IMR-90 (cell line): ENCODE measurements at regions not wholly inside any gene's neighbourhood (a gene's known extent, or its start where the extent isn't known, plus 50 kb on each side); places are given as distances from the start of the nearest gene placed in this dataset.
"Not testable (repeated sequence)": the region's sequence is repeated elsewhere in the genome, so short reads cannot be mapped to it uniquely, and the experiment has no call there.

ENCODE experiments used
- ATAC-seq: fragments of 200-7000 bp; cut with Tn5 transposase; 2 replicates; pipeline ENCODE4 v1.9.1; 2020; ENCODE audit warnings: low read depth, mild to moderate bottlenecking, moderate library complexity
- BruUV-seq: library from RNA; stranded (reverse); fragments of 400-500 nt; replicated peaks from 2 replicates; lab custom pipeline; 2021; lab: Mats Ljungman, UMichigan
- CTCF ChIA-PET: fragments of 300-600 bp; formaldehyde crosslinking; extraction: SDS; loops from one replicate; lab custom pipeline; 2021; ENCODE audit warnings: antibody characterized with exemption; lab: Yijun Ruan, JAX
- POLR2A ChIA-PET: fragments of 300-600 bp; sonication (Branson Sonifier 250); formaldehyde crosslinking; loops from one replicate; lab custom pipeline; 2022; ENCODE audit warnings: antibody characterized with exemption; ENCODE audit not compliant: unreplicated experiment; lab: Charles Lee
- DNase-seq: peaks from one replicate; pipeline ENCODE4 v3.0.0; 2013
- H2AFZ ChIP-seq: replicated peaks from 2 replicates; pipeline ENCODE3; 2013; ENCODE audit warnings: low read length, mild to moderate bottlenecking; ENCODE audit not compliant: poor library complexity
- H2AK5ac ChIP-seq: 2 replicates; pipeline ENCODE4 v1.6.1; 2013; ENCODE audit warnings: low read depth, low read length, inconsistent platforms
- H2AK9ac ChIP-seq: replicated peaks from 2 replicates; pipeline ENCODE3; 2013; ENCODE audit warnings: mild to moderate bottlenecking, low read depth, low read length, moderate library complexity; ENCODE audit not compliant: poor library complexity
- H2BK120ac ChIP-seq: 2 replicates; pipeline ENCODE4 v1.6.1; 2013; ENCODE audit warnings: low read depth, low read length, inconsistent platforms
- H2BK15ac ChIP-seq: 3 replicates; pipeline ENCODE4 v1.6.1; 2013; ENCODE audit warnings: low read depth, low read length, inconsistent platforms
- H2BK20ac ChIP-seq: 2 replicates; pipeline ENCODE4 v1.6.1; 2013; ENCODE audit warnings: low read depth, mild to moderate bottlenecking, inconsistent platforms, low read length, moderate library complexity
- H2BK5ac ChIP-seq: 2 replicates; pipeline ENCODE4 v1.6.1; 2013; ENCODE audit warnings: mild to moderate bottlenecking, low read depth, low read length, inconsistent platforms; ENCODE audit not compliant: poor library complexity, severe bottlenecking
- H3K14ac ChIP-seq: replicated peaks from 2 replicates; pipeline ENCODE4 v1.6.1; 2013; ENCODE audit warnings: low read depth, low read length, inconsistent platforms
- H3K18ac ChIP-seq: 2 replicates; pipeline ENCODE4 v1.6.1; 2013; ENCODE audit warnings: low read depth, low read length, control low read depth
- H3K23ac ChIP-seq: 2 replicates; pipeline ENCODE4 v1.6.1; 2013; ENCODE audit warnings: low read depth, low read length, inconsistent platforms
- H3K27ac ChIP-seq: 2 replicates; pipeline ENCODE4 v1.5.1; 2013; ENCODE audit warnings: mild to moderate bottlenecking, control low read depth, low read length; ENCODE audit not compliant: insufficient read depth
- H3K27me3 ChIP-seq: 2 replicates; pipeline ENCODE4 v1.6.1; 2013; ENCODE audit warnings: low read length; ENCODE audit not compliant: control insufficient read depth, insufficient read depth
- H3K36me3 ChIP-seq: 2 replicates; pipeline ENCODE4 v1.6.1; 2013; ENCODE audit warnings: low read length, mixed read lengths; ENCODE audit not compliant: control insufficient read depth, insufficient read depth
- H3K4ac ChIP-seq: 2 replicates; pipeline ENCODE4 v1.6.1; 2013; ENCODE audit warnings: low read depth, low read length, inconsistent platforms
- H3K4me1 ChIP-seq: 2 replicates; pipeline ENCODE4 v1.6.1; 2013; ENCODE audit warnings: low read length, mixed read lengths; ENCODE audit not compliant: control insufficient read depth, insufficient read depth
- H3K4me2 ChIP-seq: 2 replicates; pipeline ENCODE4 v1.6.1; 2013; ENCODE audit warnings: low read depth, mild to moderate bottlenecking, control low read depth, low read length, moderate library complexity
- H3K4me3 ChIP-seq: 2 replicates; pipeline ENCODE4 v1.5.1; 2013; ENCODE audit warnings: low read depth, mild to moderate bottlenecking, control low read depth, low read length, moderate library complexity; ENCODE audit not compliant: insufficient read depth
- H3K56ac ChIP-seq: 2 replicates; pipeline ENCODE4 v1.6.1; 2013; ENCODE audit warnings: low read length, inconsistent platforms; ENCODE audit not compliant: insufficient read depth; ENCODE audit errors: extremely low read depth
- H3K79me1 ChIP-seq, 2 experiments: 2 replicates each; pipeline ENCODE4 v1.6.1; 2013; ENCODE audit warnings: low read length in 2 of 2, inconsistent platforms in 1 of 2, low read depth in 1 of 2
- H3K9ac ChIP-seq: 2 replicates; pipeline ENCODE4 v1.6.1; 2013; ENCODE audit warnings: low read depth, low read length, control low read depth
- H3K9me1 ChIP-seq: 2 replicates; pipeline ENCODE4 v1.6.1; 2013; ENCODE audit warnings: low read length, inconsistent platforms; ENCODE audit not compliant: insufficient read depth
- H3K9me3 ChIP-seq: 2 replicates; pipeline ENCODE4 v1.6.1; 2013; ENCODE audit warnings: low read length; ENCODE audit not compliant: control insufficient read depth, insufficient read depth
- H4K20me1 ChIP-seq: 2 replicates; pipeline ENCODE4 v1.6.1; 2013; ENCODE audit warnings: low read length, inconsistent platforms; ENCODE audit not compliant: insufficient read depth
- H4K5ac ChIP-seq: 2 replicates; pipeline ENCODE4 v1.6.1; 2013; ENCODE audit warnings: mild to moderate bottlenecking, low read depth, low read length, control low read depth
- H4K8ac ChIP-seq, 2 experiments: 2 replicates each; pipeline ENCODE4 v1.6.1; 2013; ENCODE audit warnings: low read depth in 2 of 2, low read length in 2 of 2, control low read depth in 1 of 2, inconsistent platforms in 1 of 2
- H4K91ac ChIP-seq: 2 replicates; pipeline ENCODE4 v1.6.1; 2013; ENCODE audit warnings: low read depth, low read length, inconsistent platforms; ENCODE audit not compliant: insufficient read depth
- WGBS, 2 experiments: methylation state at CpG; one replicate each; pipeline versions ENCODE4 v1.1.5 to v1.1.7; 2013; ENCODE audit warnings: missing lambda C conversion rate in 2 of 2; ENCODE audit not compliant: insufficient read length in 1 of 2; ENCODE audit errors: extremely low coverage in 2 of 2; 5-methylcytosine and 5-hydroxymethylcytosine counted together
- dilution Hi-C: fragments of 300-500 bp; cut with HindIII; formaldehyde crosslinking; loops from one replicate; pipeline ENCODE4 v1.14.3; 2018; ENCODE audit warnings: low sequenced_read_pairs; ENCODE audit not compliant: unreplicated experiment
- in situ Hi-C: fragments of 300-500 bp; cut with MboI; formaldehyde crosslinking; loops from 3 replicates; pipeline ENCODE4 v1.14.3; 2019; ENCODE audit warnings: low sequenced_read_pairs, inconsistent platforms, mixed read lengths
- intact Hi-C: fragments of 100-400 bp; cut with micrococcal nuclease; formaldehyde crosslinking; loops from 2 replicates; pipeline ENCODE4 v1.10.0; 2022

- H2BK120ac ChIP-seq, H3K4me2 ChIP-seq, H3K27ac ChIP-seq, POLR2A ChIA-PET, H2BK20ac ChIP-seq, CTCF ChIA-PET, H3K27me3 ChIP-seq, H3K9me1 ChIP-seq, H2AFZ ChIP-seq, H3K18ac ChIP-seq, H4K5ac ChIP-seq, BruUV-seq, H3K4me1 ChIP-seq, H4K20me1 ChIP-seq, intact Hi-C loops, H3K23ac ChIP-seq, H3K56ac ChIP-seq, dilution Hi-C loops, DNase-seq, H3K79me1 ChIP-seq, H3K14ac ChIP-seq, H2AK9ac ChIP-seq, H2AK5ac ChIP-seq, H3K9me3 ChIP-seq, H2BK15ac ChIP-seq, H4K91ac ChIP-seq, H3K9ac ChIP-seq, H3K4me3 ChIP-seq, H2BK5ac ChIP-seq, ATAC-seq, H3K36me3 ChIP-seq, H3K4ac ChIP-seq, in situ Hi-C loops, H4K8ac ChIP-seq: not testable (repeated sequence)
- WGBS, 2 experiments, result no CpG with 5 or more reads among the region's 2 CpGs
Observed at GRCh38 chr6:28626386-28626785, 100.7 kb downstream of the GPX5 start.
